MM.1S (cell line): ENCODE measurements at regions not wholly inside any gene's neighbourhood (a gene's known extent, or its start where the extent isn't known, plus 50 kb on each side); places are given as distances from the start of the nearest gene placed in this dataset.

Experiments
- DNase-seq: peaks from one replicate; pipeline ENCODE4 v3.0.0-alpha.2; 2015
- H2AFZ ChIP-seq: fragments of 300-600 bp; sonication (generic); 2 replicates; pipeline ENCODE4 v1.6.0; 2016; ENCODE audit warnings: antibody characterized with exemption, low read length
- H3F3A ChIP-seq: fragments of 300-600 bp; sonication (generic); 2 replicates; pipeline ENCODE4 v1.6.1; 2016; ENCODE audit warnings: mild to moderate bottlenecking, antibody characterized with exemption, low read length, moderate library complexity, mixed read lengths; ENCODE audit not compliant: insufficient read depth
- H3K27ac ChIP-seq: fragments of 300-600 bp; sonication (generic); 2 replicates; pipeline ENCODE4 v1.5.1; 2016; ENCODE audit warnings: mild to moderate bottlenecking, low read length
- H3K27me3 ChIP-seq: fragments of 300-600 bp; sonication (generic); replicated peaks from 2 replicates; pipeline ENCODE4 v1.6.0; 2016; ENCODE audit warnings: low read length; ENCODE audit not compliant: insufficient read depth
- H3K36me3 ChIP-seq: fragments of 300-600 bp; sonication (generic); replicated peaks from 2 replicates; pipeline ENCODE4 v1.6.1; 2016; ENCODE audit warnings: mild to moderate bottlenecking, low read length, mixed read lengths; ENCODE audit not compliant: insufficient read depth
- H3K4me1 ChIP-seq: fragments of 300-600 bp; sonication (generic); 2 replicates; pipeline ENCODE4 v1.6.1; 2016; ENCODE audit warnings: low read length, mixed read lengths
- H3K4me2 ChIP-seq: fragments of 300-600 bp; sonication (generic); 2 replicates; pipeline ENCODE4 v1.6.0; 2016; ENCODE audit warnings: low read depth, low read length
- H3K4me3 ChIP-seq: fragments of 300-600 bp; sonication (generic); 2 replicates; pipeline ENCODE4 v1.5.1; 2016; ENCODE audit warnings: low read length, mixed read lengths
- H3K79me2 ChIP-seq: fragments of 300-600 bp; sonication (generic); 2 replicates; pipeline ENCODE4 v1.6.1; 2016; ENCODE audit warnings: mixed run types, low read length, mixed read lengths
- H3K9ac ChIP-seq: fragments of 300-600 bp; sonication (generic); 2 replicates; pipeline ENCODE4 v1.6.1; 2016; ENCODE audit warnings: low read length, mixed read lengths
- H3K9me2 ChIP-seq: fragments of 300-600 bp; sonication (generic); replicated peaks from 2 replicates; pipeline ENCODE4 v1.6.1; 2016; ENCODE audit warnings: mild to moderate bottlenecking, low read length, mixed read lengths; ENCODE audit not compliant: insufficient read depth
- H3K9me3 ChIP-seq: fragments of 300-600 bp; sonication (generic); replicated peaks from 2 replicates; pipeline ENCODE4 v1.6.1; 2016; ENCODE audit warnings: mild to moderate bottlenecking, low read length, mixed read lengths; ENCODE audit not compliant: insufficient read depth
- H4K20me1 ChIP-seq: fragments of 300-600 bp; sonication (generic); 2 replicates; pipeline ENCODE4 v1.6.1; 2016; ENCODE audit warnings: mild to moderate bottlenecking, low read length, moderate library complexity, mixed read lengths; ENCODE audit not compliant: insufficient read depth
- CTCF ChIP-seq: fragments of 300-600 bp; sonication (generic); IDR thresholded peaks from 2 replicates; pipeline ENCODE4 v1.5.1; 2016; ENCODE audit warnings: antibody characterized with exemption, low read length, mixed read lengths
- EZH2 ChIP-seq: fragments of 300-600 bp; sonication (generic); optimal IDR thresholded peaks from 2 replicates; pipeline ENCODE3; 2017; ENCODE audit warnings: low read depth, mild to moderate bottlenecking, antibody characterized with exemption, low read length, mixed read lengths
- EZH2phosphoT487 ChIP-seq: fragments of 300-600 bp; sonication (generic); IDR thresholded peaks from 2 replicates; pipeline ENCODE4 v1.6.1; 2018; ENCODE audit warnings: antibody characterized with exemption, low read length

GRCh38 chr7:45977256-45977780 lies 56.2 kb upstream of the IGFBP3 start:
- TF ChIP-seq EZH2phosphoT487 (no peak), CTCF (no peak), EZH2 (no peak)
- Histone ChIP-seq H3K9me2 (no peaks in the 10 kb centered on the region), H3K36me3 (no peaks in the 10 kb centered on the region), H3K27ac (peak overlapping the region; percentile 61; the same call in 1 of the 2 replicates), H3K9me3 (no peaks in the 10 kb centered on the region), H3K9ac (peak overlapping the region; percentile 22; the same call in 1 of the 2 replicates), H3K27me3 (no peaks in the 10 kb centered on the region), H3K79me2 (no peaks in the 10 kb centered on the region), H3K4me2 (peak overlapping the region; percentile 36; the same call in 1 of the 2 replicates), H3K4me1 (peaks cover 24% of the 10 kb centered on the region), H3F3A (0 out of 2 replicates have a peak, but pooled peaks cover 7% of the 10 kb centered on the region), H4K20me1 (no peaks in the 10 kb centered on the region), H2AFZ (0 out of 2 replicates have a peak overlapping the region, but pooled peaks have one; percentile 29), H3K4me3 (no peak overlapping the region)
- no peak for DNase-seq

- H4K20me1 ChIP-seq: no peaks in the 10 kb centered on the region
- H3K9me3 ChIP-seq: no peaks in the 10 kb centered on the region
- no peak overlapping the region for H3K27ac ChIP-seq
- no peak overlapping the region for H2AFZ ChIP-seq
- H3K27me3 ChIP-seq: no peaks in the 10 kb centered on the region
- no peaks in the 10 kb centered on the region for H3K79me2 ChIP-seq
- no peaks in the 10 kb centered on the region for H3K36me3 ChIP-seq
- no peak for TF ChIP-seq CTCF
- TF ChIP-seq EZH2: no peak
- no peak for TF ChIP-seq EZH2phosphoT487
- H3F3A ChIP-seq: 0 out of 2 replicates have a peak, but pooled peaks cover 7% of the 10 kb centered on the region
- H3K9ac ChIP-seq: no peak overlapping the region
- no peaks in the 10 kb centered on the region for H3K9me2 ChIP-seq
- no peak for DNase-seq
- H3K4me2 ChIP-seq: no peak overlapping the region
- H3K4me3 ChIP-seq: no peak overlapping the region
- peaks cover 24% of the 10 kb centered on the region for H3K4me1 ChIP-seq
These were observed 55.4 kb upstream of the IGFBP3 start for GRCh38 chr7:45976485-45976856.

GRCh38 chr7:45975847-45976484 lies 54.9 kb upstream of the IGFBP3 start:
- Histone ChIP-seq H4K20me1 (no peaks in the 10 kb centered on the region), H2AFZ (no peak overlapping the region), H3K4me2 (no peak overlapping the region), H3K4me1 (peaks cover 24% of the 10 kb centered on the region), H3K27ac (no peak overlapping the region), H3F3A (0 out of 2 replicates have a peak, but pooled peaks cover 7% of the 10 kb centered on the region), H3K9me3 (no peaks in the 10 kb centered on the region), H3K9me2 (no peaks in the 10 kb centered on the region), H3K4me3 (no peak overlapping the region), H3K79me2 (no peaks in the 10 kb centered on the region), H3K9ac (no peak overlapping the region), H3K27me3 (no peaks in the 10 kb centered on the region), H3K36me3 (no peaks in the 10 kb centered on the region)
- DNase-seq: no peak
- no peak for TF ChIP-seq EZH2phosphoT487
- no peak for TF ChIP-seq EZH2
- TF ChIP-seq CTCF: no peak
